Lung (tissue), 11 donors: ENCODE measurements at regions not wholly inside any gene's neighbourhood (a gene's known extent, or its start where the extent isn't known, plus 50 kb on each side); places are given as distances from the start of the nearest gene placed in this dataset.

Experiments
- ATAC-seq: fragments of 200-7000 bp; cut with Tn5 transposase; one replicate; pipeline ENCODE4 v1.9.1; 2020; ENCODE audit warnings: moderate number of reproducible peaks; ENCODE audit not compliant: insufficient read depth, low FRiP score
- DNase-seq, 3 donors: peaks; one replicate each; pipeline ENCODE4 v3.0.0-alpha.2; 2013 to 2017
- H3K27ac ChIP-seq, 2 donors: one replicate each; pipeline ENCODE4 v1.5.1; 2013; ENCODE audit warnings: mild to moderate bottlenecking in 2 of 2, moderate library complexity in 2 of 2, control low read depth in 1 of 2, inconsistent platforms in 1 of 2, low read depth in 1 of 2, low read length in 1 of 2
- H3K27me3 ChIP-seq, 3 donors: one replicate each; pipeline ENCODE4 v1.5.1; 2013; ENCODE audit warnings: low read length in 2 of 3; ENCODE audit not compliant: control insufficient read depth in 3 of 3, insufficient read depth in 3 of 3
- H3K36me3 ChIP-seq, 4 donors: one replicate each; pipeline ENCODE4 v1.5.1; 2013; ENCODE audit warnings: low read length in 4 of 4, mild to moderate bottlenecking in 1 of 4, moderate library complexity in 1 of 4; ENCODE audit not compliant: control insufficient read depth in 4 of 4, insufficient read depth in 4 of 4
- H3K4me1 ChIP-seq, 5 donors: one replicate each; pipeline ENCODE4 v1.5.1; 2013; ENCODE audit warnings: low read length in 5 of 5, mild to moderate bottlenecking in 2 of 5, moderate library complexity in 1 of 5; ENCODE audit not compliant: control insufficient read depth in 5 of 5, insufficient read depth in 5 of 5
- H3K4me3 ChIP-seq: one replicate; pipeline ENCODE4 v1.5.1; 2013; ENCODE audit warnings: mild to moderate bottlenecking, control low read depth, moderate library complexity
- H3K9ac ChIP-seq, 2 donors: one replicate each; pipeline ENCODE4 v1.5.1; 2013; ENCODE audit warnings: low read length in 2 of 2, control low read depth in 1 of 2; ENCODE audit not compliant: insufficient read depth in 1 of 2
- H3K9me3 ChIP-seq, 4 donors: one replicate each; pipeline ENCODE4 v1.5.1; 2013; ENCODE audit warnings: low read length in 3 of 4, mild to moderate bottlenecking in 1 of 4, moderate library complexity in 1 of 4; ENCODE audit not compliant: control insufficient read depth in 4 of 4, insufficient read depth in 3 of 4
- WGBS, 2 donors: extraction: QIAGEN DNeasy Blood & Tissue Kit; methylation state at CpG; one replicate each; pipeline ENCODE4 v1.1.7; 2013; 5-methylcytosine and 5-hydroxymethylcytosine counted together
- TF ChIP-seq, protein P1 (sequence below): IDR thresholded peaks from 2 replicates; pipeline ENCODE4 v1.5.1; 2012; ENCODE audit warnings: mild to moderate bottlenecking; ENCODE audit errors: control extremely low read depth, extremely low read depth
- donor health status: control.
- donor health status: control.
- donor health status: Bipolar disorder and iron deficiency.
- donor health status: healthy.
- donor health status: DM: yes; HTN: yes; CAD: no.

DNA sequence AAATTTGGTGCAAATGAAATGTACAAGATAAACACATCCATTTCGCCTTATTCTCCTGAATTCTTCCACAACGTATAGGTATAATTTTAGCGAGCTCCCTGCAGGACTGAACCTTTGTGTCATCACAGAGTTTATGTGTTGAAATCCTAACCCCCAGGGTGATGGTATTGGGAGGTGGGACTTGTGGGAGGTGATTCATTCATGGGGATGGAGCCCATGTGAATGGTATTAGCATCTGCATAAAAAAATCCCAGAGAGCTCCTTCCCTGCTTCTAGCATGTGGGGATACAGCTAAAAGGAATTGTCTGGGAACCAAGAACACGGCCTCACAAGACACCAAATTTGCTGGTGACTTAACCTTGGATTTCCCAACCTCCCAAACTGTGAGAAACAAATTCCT, 741.4 kb upstream of the VSTM2A start:
- Histone ChIP-seq H3K36me3 (no peaks in the 10 kb centered on the region), H3K4me3 (no peak overlapping the region), H3K27ac (no peak overlapping the region), H3K9me3 (peaks cover 0 to 2% (median 0%) of the 10 kb centered on the region in 4 donors), H3K4me1 (no peaks in the 10 kb centered on the region), H3K27me3 (no peaks in the 10 kb centered on the region), H3K9ac (no peak overlapping the region)
- WGBS, 2 donors: 80 to 87% methylated on average over 4 of the region's 4 CpGs
- DNase-seq: no peak
- TF ChIP-seq, protein P1, sequence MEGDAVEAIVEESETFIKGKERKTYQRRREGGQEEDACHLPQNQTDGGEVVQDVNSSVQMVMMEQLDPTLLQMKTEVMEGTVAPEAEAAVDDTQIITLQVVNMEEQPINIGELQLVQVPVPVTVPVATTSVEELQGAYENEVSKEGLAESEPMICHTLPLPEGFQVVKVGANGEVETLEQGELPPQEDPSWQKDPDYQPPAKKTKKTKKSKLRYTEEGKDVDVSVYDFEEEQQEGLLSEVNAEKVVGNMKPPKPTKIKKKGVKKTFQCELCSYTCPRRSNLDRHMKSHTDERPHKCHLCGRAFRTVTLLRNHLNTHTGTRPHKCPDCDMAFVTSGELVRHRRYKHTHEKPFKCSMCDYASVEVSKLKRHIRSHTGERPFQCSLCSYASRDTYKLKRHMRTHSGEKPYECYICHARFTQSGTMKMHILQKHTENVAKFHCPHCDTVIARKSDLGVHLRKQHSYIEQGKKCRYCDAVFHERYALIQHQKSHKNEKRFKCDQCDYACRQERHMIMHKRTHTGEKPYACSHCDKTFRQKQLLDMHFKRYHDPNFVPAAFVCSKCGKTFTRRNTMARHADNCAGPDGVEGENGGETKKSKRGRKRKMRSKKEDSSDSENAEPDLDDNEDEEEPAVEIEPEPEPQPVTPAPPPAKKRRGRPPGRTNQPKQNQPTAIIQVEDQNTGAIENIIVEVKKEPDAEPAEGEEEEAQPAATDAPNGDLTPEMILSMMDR: no peak
- ATAC-seq: no peak

DNA sequence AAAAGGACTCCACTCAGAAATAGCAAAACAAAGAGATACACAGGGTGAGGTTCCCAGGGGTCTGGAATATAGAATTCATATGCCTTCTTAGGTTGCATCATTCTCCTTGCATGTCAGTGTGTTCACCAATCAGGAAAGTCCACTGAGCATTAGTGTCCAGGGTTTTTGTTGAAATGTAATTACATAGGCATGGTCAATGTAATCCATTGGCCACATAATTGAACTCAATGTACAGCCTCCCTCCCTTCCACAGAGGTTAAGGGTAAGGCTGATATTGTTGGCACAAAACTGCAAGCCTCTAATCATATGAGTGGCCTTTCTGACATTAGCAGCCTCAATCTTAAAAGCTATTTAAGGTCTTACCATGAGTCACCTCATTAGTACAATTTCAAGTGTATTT, 736.1 kb upstream of the VSTM2A start:
- ATAC-seq: no peak
- DNase-seq: no peak
- H3K27ac ChIP-seq: no peak overlapping the region
- TF ChIP-seq, protein P1: no peak
- no peak overlapping the region for H3K4me3 ChIP-seq
- no peak overlapping the region for H3K9ac ChIP-seq
- H3K36me3 ChIP-seq: no peaks in the 10 kb centered on the region
- no peaks in the 10 kb centered on the region for H3K4me1 ChIP-seq
- H3K9me3 ChIP-seq: no peaks in the 10 kb centered on the region
- H3K27me3 ChIP-seq: no peaks in the 10 kb centered on the region

DNA sequence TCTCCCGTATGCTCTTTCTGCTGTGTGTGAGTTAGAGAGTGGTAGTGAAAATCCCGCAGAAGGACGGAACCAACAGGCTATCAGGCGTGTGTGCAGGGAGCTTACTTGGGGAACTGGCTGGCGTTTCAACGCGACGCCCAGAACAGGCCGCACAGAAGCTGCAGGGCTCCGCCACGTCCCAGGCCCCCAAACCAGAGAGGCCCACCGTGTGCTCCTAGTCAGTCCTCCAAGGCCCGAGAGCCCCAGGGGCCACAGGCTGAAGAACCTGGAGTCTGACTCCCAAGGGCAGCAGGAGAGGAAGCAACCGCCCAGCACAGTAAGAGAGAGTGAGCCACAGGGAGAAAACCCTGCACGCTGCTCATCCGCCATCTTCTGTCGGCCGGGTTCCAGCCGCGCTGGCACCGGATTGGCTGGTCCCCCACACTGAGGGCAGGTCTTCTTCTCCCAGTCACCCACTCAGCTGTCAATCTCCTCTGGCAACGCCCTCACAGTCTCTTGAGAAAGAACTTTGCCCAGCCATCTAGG, 730.6 kb upstream of the VSTM2A start:
- H3K9ac ChIP-seq: no peak overlapping the region
- H3K4me1 ChIP-seq: no peaks in the 10 kb centered on the region
- ATAC-seq (no peak), DNase-seq (peak in 1 of 3 donors; percentile 25)
- no peak overlapping the region for H3K27ac ChIP-seq
- H3K9me3 ChIP-seq: peaks cover 0 to 5% (median 0%) of the 10 kb centered on the region in 4 donors
- TF ChIP-seq, protein P1: no peak
- H3K4me3 ChIP-seq: no peak overlapping the region
- WGBS, 2 donors: 87% methylated on average over 21 to 22 of the region's 22 CpGs
- H3K36me3 ChIP-seq: no peaks in the 10 kb centered on the region
- no peaks in the 10 kb centered on the region for H3K27me3 ChIP-seq

DNA sequence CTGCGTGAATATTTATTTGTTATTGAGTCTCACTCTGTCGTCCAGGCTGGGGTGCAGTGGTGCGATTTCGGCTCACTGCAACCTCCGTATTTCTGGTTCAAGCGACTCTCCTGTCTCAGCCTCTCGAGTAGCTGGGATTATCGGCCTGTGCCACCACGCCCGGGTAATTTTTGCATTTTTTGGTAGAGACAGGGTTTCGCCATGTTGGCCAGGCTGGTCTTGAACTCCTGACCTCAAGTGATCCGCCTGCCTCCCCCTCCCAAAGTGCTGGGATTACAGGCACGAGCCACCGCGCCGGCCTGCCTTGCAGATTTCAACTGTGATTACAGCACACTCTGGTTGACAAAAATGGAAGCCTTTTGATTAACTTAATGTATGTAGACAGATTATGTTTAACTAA, 730.0 kb upstream of the VSTM2A start:
- DNase-seq (no peak), ATAC-seq (no peak)
- 90 to 92% methylated on average over 16 of the region's 16 CpGs for WGBS, 2 donors
- Histone ChIP-seq H3K27me3 (no peaks in the 10 kb centered on the region), H3K4me1 (no peaks in the 10 kb centered on the region), H3K36me3 (no peaks in the 10 kb centered on the region), H3K9ac (no peak overlapping the region), H3K4me3 (no peak overlapping the region), H3K9me3 (peaks cover 0 to 5% (median 0%) of the 10 kb centered on the region in 4 donors), H3K27ac (no peak overlapping the region)
- TF ChIP-seq, protein P1: no peak
